Kidney epithelial cell (primary cell): ENCODE measurements at regions not wholly inside any gene's neighbourhood (a gene's known extent, or its start where the extent isn't known, plus 50 kb on each side); places are given as distances from the start of the nearest gene placed in this dataset.

ENCODE experiments used
- DNase-seq: peaks from one replicate; pipeline ENCODE4 v3.0.0-alpha.2; 2010; ENCODE audit warnings: low read depth
- H3K27me3 ChIP-seq: 2 replicates; pipeline ENCODE4 v1.6.0; 2011; ENCODE audit warnings: low read length; ENCODE audit not compliant: control insufficient read depth, insufficient read depth
- H3K36me3 ChIP-seq: 2 replicates; pipeline ENCODE4 v1.5.1; 2011; ENCODE audit warnings: low read length; ENCODE audit not compliant: control insufficient read depth, insufficient read depth
- H3K4me3 ChIP-seq: 2 replicates; pipeline ENCODE4 v1.5.1; 2011; ENCODE audit warnings: low read depth, mild to moderate bottlenecking, control low read depth, low read length
- TF ChIP-seq, protein P1 (sequence below): IDR thresholded peaks from 2 replicates; pipeline ENCODE4 v1.5.1; 2011; ENCODE audit warnings: mild to moderate bottlenecking, moderate library complexity, low read length, control low read depth, inconsistent platforms; ENCODE audit not compliant: insufficient read depth, poor library complexity, severe bottlenecking

DNA sequence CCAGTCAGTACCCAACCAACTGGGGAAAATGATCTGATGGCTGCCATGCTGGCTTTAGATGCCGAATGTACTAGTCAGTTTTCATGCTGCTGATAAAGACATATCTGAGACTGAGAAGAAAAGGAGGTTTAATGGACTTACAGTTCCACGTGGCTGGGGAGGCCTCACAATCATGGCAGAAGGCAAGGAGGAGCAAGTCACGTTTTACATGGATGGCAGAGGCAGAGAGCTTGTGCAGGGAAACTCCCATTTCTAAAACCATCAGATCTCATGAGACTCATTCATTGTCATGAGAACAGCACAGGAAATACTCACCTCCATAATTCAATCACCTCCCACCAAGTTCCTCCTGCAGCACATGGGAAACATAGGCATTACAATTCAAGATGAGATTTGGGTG is 508.9 kb upstream of the NRP1 start:
- TF ChIP-seq, protein P1, sequence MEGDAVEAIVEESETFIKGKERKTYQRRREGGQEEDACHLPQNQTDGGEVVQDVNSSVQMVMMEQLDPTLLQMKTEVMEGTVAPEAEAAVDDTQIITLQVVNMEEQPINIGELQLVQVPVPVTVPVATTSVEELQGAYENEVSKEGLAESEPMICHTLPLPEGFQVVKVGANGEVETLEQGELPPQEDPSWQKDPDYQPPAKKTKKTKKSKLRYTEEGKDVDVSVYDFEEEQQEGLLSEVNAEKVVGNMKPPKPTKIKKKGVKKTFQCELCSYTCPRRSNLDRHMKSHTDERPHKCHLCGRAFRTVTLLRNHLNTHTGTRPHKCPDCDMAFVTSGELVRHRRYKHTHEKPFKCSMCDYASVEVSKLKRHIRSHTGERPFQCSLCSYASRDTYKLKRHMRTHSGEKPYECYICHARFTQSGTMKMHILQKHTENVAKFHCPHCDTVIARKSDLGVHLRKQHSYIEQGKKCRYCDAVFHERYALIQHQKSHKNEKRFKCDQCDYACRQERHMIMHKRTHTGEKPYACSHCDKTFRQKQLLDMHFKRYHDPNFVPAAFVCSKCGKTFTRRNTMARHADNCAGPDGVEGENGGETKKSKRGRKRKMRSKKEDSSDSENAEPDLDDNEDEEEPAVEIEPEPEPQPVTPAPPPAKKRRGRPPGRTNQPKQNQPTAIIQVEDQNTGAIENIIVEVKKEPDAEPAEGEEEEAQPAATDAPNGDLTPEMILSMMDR, result no peak
- DNase-seq, result no peak
- Histone ChIP-seq H3K36me3 (no peaks in the 10 kb centered on the region), H3K4me3 (no peak overlapping the region), H3K27me3 (no peaks in the 10 kb centered on the region)

DNA sequence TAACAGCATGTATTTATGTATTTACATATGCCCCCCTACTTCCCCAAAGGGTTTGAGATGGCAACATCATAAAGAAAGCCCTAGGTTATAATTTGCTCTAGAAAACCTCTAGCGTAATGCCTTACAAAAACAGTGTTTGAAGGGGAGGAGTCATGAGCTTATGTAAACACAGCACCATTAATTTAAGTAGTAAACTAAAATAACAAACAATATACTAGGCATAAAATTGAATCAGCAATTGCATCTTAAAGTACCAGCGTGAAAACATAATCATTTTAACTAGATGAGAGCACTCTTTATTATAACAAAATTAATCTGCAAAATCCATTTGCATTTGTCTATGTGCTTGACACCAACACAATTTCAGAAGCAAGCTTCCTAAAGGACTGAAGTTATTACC is 507.2 kb upstream of the NRP1 start:
- Histone ChIP-seq H3K4me3 (no peak overlapping the region), H3K36me3 (no peaks in the 10 kb centered on the region), H3K27me3 (no peaks in the 10 kb centered on the region)
- DNase-seq, result no peak
- TF ChIP-seq, protein P1, result no peak

DNA sequence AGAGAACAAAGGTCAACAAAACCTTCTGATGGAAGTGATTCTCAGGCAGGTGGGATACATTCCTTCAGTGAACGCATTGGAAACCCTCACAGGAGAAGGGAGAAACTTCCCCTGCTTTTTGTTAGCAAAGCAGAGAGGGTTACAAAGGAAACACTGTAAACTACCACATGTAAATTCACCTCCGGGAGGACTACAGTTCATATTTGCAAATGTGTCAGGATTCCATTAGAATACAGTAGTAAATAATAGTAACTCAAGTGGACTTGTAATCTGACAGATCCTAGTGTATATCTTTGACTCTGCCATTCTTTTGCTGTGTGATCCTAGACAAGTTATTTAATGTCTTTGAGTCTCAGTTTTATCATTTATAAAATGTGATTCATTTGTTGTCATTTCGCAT is 504.3 kb upstream of the NRP1 start:
- TF ChIP-seq, protein P1, result no peak

DNA sequence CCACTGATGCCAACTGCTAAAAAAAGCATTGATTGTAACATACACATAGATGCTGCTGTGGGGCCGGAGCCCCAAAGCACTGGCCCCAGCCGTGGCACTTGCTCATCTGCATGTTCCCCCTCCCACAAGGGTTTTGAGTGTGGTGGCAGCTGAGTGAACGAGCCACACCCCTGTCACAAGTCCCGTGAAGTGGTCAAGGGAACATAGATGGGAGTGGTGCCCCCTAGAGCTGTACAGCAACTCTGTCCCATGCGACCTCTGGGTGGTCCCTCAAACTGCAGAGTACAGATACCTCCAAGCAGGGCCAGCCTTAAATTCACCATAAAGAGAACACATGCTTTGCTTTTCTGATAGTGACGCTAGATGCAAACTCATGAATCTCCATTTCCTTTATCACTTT is 503.3 kb upstream of the NRP1 start:
- Histone ChIP-seq H3K36me3 (no peaks in the 10 kb centered on the region), H3K4me3 (no peak overlapping the region), H3K27me3 (no peaks in the 10 kb centered on the region)
- no peak for DNase-seq
- TF ChIP-seq, protein P1, result no peak

More for the DNA sequence above, 504.3 kb upstream of the NRP1 start:
- DNase-seq, result no peak
- H3K36me3 ChIP-seq, result no peaks in the 10 kb centered on the region
- no peaks in the 10 kb centered on the region for H3K27me3 ChIP-seq
- H3K4me3 ChIP-seq, result no peak overlapping the region

DNA sequence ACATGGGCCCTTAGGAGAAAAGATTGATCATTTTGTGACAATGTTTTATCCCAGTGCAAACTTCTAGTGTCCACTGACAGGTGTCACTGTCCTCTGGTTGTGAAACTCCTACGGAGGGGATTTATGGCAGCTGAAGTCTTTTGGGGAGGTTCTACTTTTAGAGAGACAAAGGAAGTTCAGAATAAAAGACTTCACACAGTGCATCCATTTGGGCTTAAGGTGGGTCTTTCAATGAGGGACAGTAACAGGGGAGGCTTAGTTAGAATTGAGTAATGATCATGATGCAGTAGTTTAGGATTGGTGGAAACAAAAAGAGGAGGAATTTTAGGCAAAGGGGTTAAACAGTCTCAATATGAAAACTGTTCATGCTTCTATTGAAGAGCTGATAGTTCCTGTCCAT is 501.1 kb upstream of the NRP1 start:
- Histone ChIP-seq H3K4me3 (no peak overlapping the region), H3K27me3 (no peaks in the 10 kb centered on the region), H3K36me3 (no peaks in the 10 kb centered on the region)
- DNase-seq, result no peak
- TF ChIP-seq, protein P1, result no peak

DNA sequence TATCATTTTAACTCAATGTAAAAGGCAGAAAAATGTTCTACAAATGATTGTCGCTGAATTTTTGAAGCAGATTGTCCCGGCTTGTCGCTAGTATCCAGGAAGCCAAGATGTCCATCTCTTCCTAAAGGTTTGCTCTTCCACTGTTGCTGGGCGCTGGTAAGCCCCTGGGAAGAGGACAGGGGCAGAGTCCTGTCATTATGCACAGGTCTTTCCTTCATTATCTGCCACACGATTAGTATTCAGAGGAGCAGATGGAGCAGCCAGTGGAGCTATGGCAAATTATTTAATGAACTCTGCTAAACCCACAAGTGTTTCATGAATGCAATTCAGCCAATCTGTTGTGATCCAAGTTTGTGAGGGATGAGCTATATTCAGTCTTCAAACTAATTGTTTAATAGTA is 499.1 kb upstream of the NRP1 start:
- no peaks in the 10 kb centered on the region for H3K36me3 ChIP-seq
- no peak for DNase-seq
- TF ChIP-seq, protein P1, result no peak
- H3K27me3 ChIP-seq, result no peaks in the 10 kb centered on the region
- H3K4me3 ChIP-seq, result no peak overlapping the region
